ENCODE measurements at regions not wholly inside any gene's neighbourhood (a gene's known extent, or its start where the extent isn't known, plus 50 kb on each side); places are given as distances from the start of the nearest gene placed in this dataset.

DNA sequence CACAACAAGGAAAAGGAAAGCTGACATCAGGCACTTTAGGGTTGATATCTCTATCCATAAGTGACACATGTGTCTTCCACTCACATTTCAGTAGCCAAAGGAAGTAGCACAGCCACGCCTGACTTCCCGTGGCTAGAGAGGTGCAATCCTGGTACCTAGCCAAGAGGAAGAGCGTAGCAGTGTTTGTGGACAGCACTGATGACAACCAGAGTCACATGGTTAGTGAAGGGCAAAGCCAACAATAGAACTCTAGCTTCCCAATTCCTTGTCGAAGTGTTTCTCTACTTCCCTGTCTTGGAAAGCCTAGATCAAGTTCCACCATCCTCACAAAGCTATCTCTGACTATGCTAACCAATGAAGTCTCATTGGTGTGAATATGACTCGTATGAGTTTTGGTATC, 189.2 kb downstream of the RSL24D1 start:
- TF ChIP-seq, protein P1, sequence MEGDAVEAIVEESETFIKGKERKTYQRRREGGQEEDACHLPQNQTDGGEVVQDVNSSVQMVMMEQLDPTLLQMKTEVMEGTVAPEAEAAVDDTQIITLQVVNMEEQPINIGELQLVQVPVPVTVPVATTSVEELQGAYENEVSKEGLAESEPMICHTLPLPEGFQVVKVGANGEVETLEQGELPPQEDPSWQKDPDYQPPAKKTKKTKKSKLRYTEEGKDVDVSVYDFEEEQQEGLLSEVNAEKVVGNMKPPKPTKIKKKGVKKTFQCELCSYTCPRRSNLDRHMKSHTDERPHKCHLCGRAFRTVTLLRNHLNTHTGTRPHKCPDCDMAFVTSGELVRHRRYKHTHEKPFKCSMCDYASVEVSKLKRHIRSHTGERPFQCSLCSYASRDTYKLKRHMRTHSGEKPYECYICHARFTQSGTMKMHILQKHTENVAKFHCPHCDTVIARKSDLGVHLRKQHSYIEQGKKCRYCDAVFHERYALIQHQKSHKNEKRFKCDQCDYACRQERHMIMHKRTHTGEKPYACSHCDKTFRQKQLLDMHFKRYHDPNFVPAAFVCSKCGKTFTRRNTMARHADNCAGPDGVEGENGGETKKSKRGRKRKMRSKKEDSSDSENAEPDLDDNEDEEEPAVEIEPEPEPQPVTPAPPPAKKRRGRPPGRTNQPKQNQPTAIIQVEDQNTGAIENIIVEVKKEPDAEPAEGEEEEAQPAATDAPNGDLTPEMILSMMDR (IDR thresholded peaks at IDR 0.05; ENCODE audit: insufficient read depth, low read depth, low read length) = no peak
- no peak for TF ChIP-seq EZH2 (IDR thresholded peaks at IDR 0.05; ENCODE audit: insufficient read depth, low read length)
